Kidney epithelial cell (primary cell): ENCODE measurements at regions not wholly inside any gene's neighbourhood (a gene's known extent, or its start where the extent isn't known, plus 50 kb on each side); places are given as distances from the start of the nearest gene placed in this dataset.
"Not testable (repeated sequence)": the region's sequence is repeated elsewhere in the genome, so short reads cannot be mapped to it uniquely, and the experiment has no call there.

Experiments
- DNase-seq: peaks from one replicate; pipeline ENCODE4 v3.0.0-alpha.2; 2010; ENCODE audit warnings: low read depth
- H3K27me3 ChIP-seq: 2 replicates; pipeline ENCODE4 v1.6.0; 2011; ENCODE audit warnings: low read length; ENCODE audit not compliant: control insufficient read depth, insufficient read depth
- H3K36me3 ChIP-seq: 2 replicates; pipeline ENCODE4 v1.5.1; 2011; ENCODE audit warnings: low read length; ENCODE audit not compliant: control insufficient read depth, insufficient read depth
- H3K4me3 ChIP-seq: 2 replicates; pipeline ENCODE4 v1.5.1; 2011; ENCODE audit warnings: low read depth, mild to moderate bottlenecking, control low read depth, low read length
- CTCF ChIP-seq: IDR thresholded peaks from 2 replicates; pipeline ENCODE4 v1.5.1; 2011; ENCODE audit warnings: mild to moderate bottlenecking, moderate library complexity, low read length, control low read depth, inconsistent platforms; ENCODE audit not compliant: insufficient read depth, poor library complexity, severe bottlenecking

DNA sequence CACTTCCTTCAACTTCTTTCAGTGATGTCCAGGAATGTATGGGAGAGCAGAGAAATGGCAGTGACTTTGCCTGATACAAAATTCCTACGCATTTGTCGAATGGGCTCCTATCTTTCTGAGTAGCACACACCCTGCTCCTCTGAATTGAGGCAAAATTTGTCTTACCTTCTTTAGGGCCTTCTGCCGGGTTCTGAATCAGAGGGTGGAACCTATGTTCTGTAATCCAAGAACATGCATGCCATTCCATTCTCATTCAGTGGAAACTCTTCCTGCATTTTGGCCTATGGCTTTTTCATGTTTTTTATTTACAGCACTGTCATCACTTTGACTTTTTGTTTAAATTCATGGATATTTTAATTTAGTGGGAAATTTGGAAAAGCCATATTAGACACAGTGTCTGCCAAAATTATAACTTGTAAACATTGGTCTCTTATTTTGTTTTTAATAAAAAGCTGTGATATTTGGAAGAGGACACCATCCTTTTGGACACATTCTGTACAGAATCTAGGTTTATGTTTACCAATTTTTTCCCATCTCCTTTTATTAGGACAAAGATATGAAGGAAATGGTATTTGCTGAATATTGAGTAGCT is 402.2 kb upstream of the FAR2 start:
- no peaks in the 10 kb centered on the region for H3K27me3 ChIP-seq
- DNase-seq, result no peak
- no peaks in the 10 kb centered on the region for H3K36me3 ChIP-seq
- no peak overlapping the region for H3K4me3 ChIP-seq
- no peak for TF ChIP-seq CTCF

DNA sequence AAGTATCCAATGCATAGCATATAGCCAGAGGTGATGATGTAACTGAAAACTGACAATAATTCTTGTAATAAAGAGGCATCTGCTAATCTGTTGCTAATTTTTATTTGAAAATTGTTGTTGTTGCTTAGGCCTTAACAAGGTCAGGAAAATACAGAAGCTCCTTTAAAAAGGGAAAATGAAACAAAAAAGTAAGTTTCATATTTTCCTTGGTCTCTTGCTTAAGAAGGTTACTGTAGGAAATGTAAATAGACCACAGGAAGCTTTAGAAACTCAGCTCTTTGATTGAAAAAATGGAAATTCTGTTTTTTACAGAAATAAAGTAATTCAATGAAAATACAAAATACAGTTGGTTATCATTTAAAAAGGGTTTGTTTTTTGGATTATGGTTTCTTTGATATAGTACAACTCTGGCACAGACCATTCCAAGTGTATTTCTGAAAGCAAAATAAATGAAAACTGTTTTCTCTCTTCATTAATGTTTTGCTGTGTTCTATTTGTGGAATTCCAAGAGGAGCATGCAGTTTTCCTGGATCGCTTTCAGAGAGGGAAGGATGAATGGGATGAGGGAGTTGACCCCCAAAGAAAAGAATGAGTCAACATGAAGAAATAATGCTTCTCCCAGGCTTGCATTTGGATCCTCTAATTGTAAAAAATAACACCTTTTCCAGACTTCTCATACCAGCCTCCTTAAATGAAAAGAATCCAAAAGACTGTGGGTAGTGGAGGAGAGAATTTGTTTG is 398.0 kb upstream of the FAR2 start:
- no peak for TF ChIP-seq CTCF
- Histone ChIP-seq H3K4me3 (no peak overlapping the region), H3K36me3 (no peaks in the 10 kb centered on the region), H3K27me3 (no peaks in the 10 kb centered on the region)
- no peak for DNase-seq

DNA sequence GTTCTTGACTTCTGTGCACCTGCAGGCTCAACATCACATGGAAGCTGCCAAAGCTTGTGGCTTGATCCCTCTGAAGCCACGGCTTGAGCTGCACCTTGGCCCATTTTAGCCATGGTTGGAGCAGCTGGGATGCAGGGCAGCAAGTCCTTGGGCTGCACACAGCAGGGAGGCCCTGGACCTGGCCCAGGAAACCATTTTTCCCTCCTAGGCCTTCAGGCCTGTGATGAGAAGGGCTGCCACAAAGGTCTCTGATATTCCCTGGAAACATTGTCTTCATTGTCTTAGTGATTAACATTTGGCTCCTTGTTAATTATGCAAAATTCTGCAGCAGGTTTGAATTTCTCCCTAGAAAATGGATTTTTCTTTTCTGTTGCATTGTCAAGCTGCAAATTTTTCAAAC is 394.1 kb upstream of the FAR2 start:
- H3K4me3 ChIP-seq, result no peak overlapping the region
- no peak for TF ChIP-seq CTCF

GRCh38 chr12:28759333-28759732 is 389.7 kb upstream of the FAR2 start:
- peak; percentile 51 for DNase-seq
- Histone ChIP-seq H3K36me3 (no peaks in the 10 kb centered on the region), H3K27me3 (no peaks in the 10 kb centered on the region), H3K4me3 (no peak overlapping the region)
- peak; percentile 2 for TF ChIP-seq CTCF

More for the DNA sequence above, 394.1 kb upstream of the FAR2 start:
- no peak for DNase-seq
- no peaks in the 10 kb centered on the region for H3K27me3 ChIP-seq
- no peaks in the 10 kb centered on the region for H3K36me3 ChIP-seq

DNA sequence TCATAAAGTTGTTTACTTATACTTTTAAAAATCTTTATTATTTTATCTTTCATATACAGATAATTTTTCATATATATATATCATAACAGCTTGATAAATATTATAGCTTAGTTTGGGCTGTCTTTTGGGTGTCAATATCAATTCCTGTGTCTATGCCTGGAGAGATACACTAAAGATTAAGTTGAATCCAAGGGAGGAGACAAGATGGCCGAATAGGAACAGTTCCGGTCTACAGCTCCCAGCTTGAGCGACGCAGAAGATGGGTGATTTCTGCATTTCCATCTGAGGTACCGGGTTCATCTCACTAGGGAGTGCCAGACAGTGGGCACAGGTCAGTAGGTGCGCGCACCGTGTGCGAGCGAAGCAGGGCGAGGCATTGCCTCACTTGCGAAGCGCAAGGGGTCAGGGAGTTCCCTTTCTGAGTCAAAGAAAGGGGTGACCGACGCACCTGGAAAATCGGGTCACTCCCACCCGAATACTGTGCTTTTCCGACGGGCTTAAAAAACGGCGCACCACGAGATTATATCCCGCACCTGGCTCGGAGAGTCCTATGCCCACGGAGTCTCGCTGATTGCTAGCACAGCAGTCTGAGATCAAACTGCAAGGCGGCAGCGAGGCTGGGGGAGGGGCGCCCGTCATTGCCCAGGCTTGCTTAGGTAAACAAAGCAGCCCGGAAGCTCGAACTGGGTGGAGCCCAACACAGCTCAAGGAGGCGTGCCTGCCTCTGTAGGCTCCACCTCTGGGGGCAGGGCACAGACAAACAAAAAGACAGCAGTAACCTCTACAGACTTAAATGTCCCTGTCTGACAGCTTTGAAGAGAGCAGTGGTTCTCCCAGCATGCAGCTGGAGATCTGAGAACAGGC is 388.8 kb upstream of the FAR2 start:
- H3K4me3 ChIP-seq, H3K36me3 ChIP-seq, H3K27me3 ChIP-seq, DNase-seq: not testable (repeated sequence)

- H3K27me3 ChIP-seq, H3K36me3 ChIP-seq, H3K4me3 ChIP-seq, DNase-seq: not testable (repeated sequence)
Observed at GRCh38 chr12:28761897-28762296, 387.2 kb upstream of the FAR2 start.
